Mucosa of descending colon (tissue), 3 donors: ENCODE measurements at regions not wholly inside any gene's neighbourhood (a gene's known extent, or its start where the extent isn't known, plus 50 kb on each side); places are given as distances from the start of the nearest gene placed in this dataset.

ENCODE experiments used
- ATAC-seq: fragments of 200-7000 bp; cut with Tn5 transposase; one replicate; pipeline ENCODE4 v1.9.1; 2020; ENCODE audit warnings: mild to moderate bottlenecking, moderate library complexity
- DNase-seq, 3 donors: peaks; one replicate each; pipeline ENCODE4 v3.0.0-alpha.2; 2020
- H3K36me3 ChIP-seq: fragments of 200-600 bp; one replicate; pipeline ENCODE4 v1.8.0; 2021; ENCODE audit warnings: low read depth, mild to moderate bottlenecking
- H3K4me1 ChIP-seq: fragments of 200-600 bp; one replicate; pipeline ENCODE4 v1.8.0; 2021; ENCODE audit warnings: low read depth, mild to moderate bottlenecking
- H3K4me3 ChIP-seq: fragments of 200-600 bp; one replicate; pipeline ENCODE4 v1.8.0; 2021; ENCODE audit warnings: mild to moderate bottlenecking
- H3K9me3 ChIP-seq: fragments of 200-600 bp; one replicate; pipeline ENCODE4 v1.8.0; 2021; ENCODE audit warnings: mild to moderate bottlenecking
- intact Hi-C, 2 donors: fragments of 100-400 bp; cut with DNase I in 1 of 2; cut with micrococcal nuclease in 1 of 2; formaldehyde crosslinking; loops; one replicate each; pipeline versions ENCODE4 v1.11.0 to v1.11.1; 2022; cut with DNase I, micrococcal nuclease
- TF ChIP-seq, protein P1 (sequence below): fragments of 200-600 bp; IDR thresholded peaks from one replicate; pipeline ENCODE4 v1.8.0; 2022; ENCODE audit warnings: antibody characterized with exemption, mild to moderate bottlenecking
- donor health status: DM: no; HTN: no; CAD: no; lungs with moderate emphysema.
- donor health status: DM: no; HTN: no; CAD: no.
- donor health status: DM: no; HTN: yes; CAD: no.

DNA sequence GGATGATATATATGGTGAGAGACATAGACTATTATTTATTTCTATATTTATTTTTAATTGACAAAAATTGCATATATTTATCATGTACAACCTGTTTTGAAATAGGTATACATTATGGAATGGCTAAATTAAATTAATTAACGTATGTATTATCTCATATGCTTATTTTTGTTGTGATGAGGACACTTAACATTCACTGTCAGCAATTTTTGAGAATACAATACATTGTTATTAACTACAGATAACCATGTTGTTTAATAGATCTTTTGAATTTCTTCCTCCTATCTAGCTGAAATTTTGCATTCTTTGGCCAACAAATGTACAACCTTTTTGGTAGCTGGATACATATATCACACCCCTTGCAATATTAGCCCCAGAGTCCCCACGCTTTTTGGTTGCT lies 110.7 kb upstream of the CITED2 start:
- Histone ChIP-seq H3K36me3 (no peaks in the 10 kb centered on the region), H3K4me3 (no peak overlapping the region), H3K9me3 (no peaks in the 10 kb centered on the region), H3K4me1 (no peaks in the 10 kb centered on the region)
- ATAC-seq (no peak), DNase-seq (no peak)
- intact Hi-C loops: no loop called here
- TF ChIP-seq, protein P1, sequence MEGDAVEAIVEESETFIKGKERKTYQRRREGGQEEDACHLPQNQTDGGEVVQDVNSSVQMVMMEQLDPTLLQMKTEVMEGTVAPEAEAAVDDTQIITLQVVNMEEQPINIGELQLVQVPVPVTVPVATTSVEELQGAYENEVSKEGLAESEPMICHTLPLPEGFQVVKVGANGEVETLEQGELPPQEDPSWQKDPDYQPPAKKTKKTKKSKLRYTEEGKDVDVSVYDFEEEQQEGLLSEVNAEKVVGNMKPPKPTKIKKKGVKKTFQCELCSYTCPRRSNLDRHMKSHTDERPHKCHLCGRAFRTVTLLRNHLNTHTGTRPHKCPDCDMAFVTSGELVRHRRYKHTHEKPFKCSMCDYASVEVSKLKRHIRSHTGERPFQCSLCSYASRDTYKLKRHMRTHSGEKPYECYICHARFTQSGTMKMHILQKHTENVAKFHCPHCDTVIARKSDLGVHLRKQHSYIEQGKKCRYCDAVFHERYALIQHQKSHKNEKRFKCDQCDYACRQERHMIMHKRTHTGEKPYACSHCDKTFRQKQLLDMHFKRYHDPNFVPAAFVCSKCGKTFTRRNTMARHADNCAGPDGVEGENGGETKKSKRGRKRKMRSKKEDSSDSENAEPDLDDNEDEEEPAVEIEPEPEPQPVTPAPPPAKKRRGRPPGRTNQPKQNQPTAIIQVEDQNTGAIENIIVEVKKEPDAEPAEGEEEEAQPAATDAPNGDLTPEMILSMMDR: no peak

DNA sequence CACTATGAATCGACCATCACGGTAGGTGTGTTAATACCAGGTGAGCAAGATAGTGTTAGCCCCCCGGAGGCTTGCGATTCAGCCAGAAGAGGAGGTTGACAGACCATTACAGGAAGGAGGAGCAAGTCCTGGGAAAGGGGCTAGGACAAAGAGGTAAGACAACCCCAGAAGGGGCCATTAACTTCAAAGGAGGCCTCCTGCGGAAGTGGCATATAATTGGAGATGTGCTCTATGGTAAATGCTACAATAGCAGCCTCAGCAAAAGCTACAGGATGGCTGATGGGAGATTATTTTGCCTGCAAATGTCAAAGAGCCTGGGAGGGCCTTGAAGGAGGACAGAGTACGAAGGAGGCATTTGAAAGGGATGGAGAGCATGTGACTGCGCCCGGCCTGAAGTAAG lies 108.6 kb upstream of the CITED2 start:
- intact Hi-C loops: no loop called here
- no peak for ATAC-seq
- TF ChIP-seq, protein P1: no peak
- DNase-seq: no peak
- no peaks in the 10 kb centered on the region for H3K4me1 ChIP-seq
- H3K4me3 ChIP-seq: no peak overlapping the region
- no peaks in the 10 kb centered on the region for H3K9me3 ChIP-seq
- H3K36me3 ChIP-seq: no peaks in the 10 kb centered on the region

DNA sequence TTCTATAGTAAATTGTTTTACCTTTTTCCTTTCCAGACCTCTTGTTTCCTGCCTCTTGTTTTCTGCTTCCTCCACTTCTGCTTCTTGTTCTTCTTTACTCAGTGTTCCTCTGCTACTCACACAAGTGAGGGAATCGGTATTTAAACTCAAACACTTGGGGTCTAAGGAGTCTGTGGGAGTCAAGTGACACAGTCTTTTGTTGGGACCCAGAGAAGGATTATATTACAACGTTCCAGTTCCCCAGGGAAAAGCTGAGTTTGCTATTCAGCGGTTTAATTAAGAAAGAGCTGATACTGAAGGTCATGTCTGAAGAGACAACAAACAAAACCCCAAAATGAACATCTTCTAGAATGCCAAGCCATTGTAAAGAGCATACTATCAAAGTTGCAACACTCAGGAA lies 107.8 kb upstream of the CITED2 start:
- intact Hi-C loops: no loop called here
- TF ChIP-seq, protein P1: no peak
- DNase-seq: no peak
- no peaks in the 10 kb centered on the region for H3K9me3 ChIP-seq
- H3K4me3 ChIP-seq: no peak overlapping the region
- no peak for ATAC-seq
- no peaks in the 10 kb centered on the region for H3K4me1 ChIP-seq
- H3K36me3 ChIP-seq: no peaks in the 10 kb centered on the region

DNA sequence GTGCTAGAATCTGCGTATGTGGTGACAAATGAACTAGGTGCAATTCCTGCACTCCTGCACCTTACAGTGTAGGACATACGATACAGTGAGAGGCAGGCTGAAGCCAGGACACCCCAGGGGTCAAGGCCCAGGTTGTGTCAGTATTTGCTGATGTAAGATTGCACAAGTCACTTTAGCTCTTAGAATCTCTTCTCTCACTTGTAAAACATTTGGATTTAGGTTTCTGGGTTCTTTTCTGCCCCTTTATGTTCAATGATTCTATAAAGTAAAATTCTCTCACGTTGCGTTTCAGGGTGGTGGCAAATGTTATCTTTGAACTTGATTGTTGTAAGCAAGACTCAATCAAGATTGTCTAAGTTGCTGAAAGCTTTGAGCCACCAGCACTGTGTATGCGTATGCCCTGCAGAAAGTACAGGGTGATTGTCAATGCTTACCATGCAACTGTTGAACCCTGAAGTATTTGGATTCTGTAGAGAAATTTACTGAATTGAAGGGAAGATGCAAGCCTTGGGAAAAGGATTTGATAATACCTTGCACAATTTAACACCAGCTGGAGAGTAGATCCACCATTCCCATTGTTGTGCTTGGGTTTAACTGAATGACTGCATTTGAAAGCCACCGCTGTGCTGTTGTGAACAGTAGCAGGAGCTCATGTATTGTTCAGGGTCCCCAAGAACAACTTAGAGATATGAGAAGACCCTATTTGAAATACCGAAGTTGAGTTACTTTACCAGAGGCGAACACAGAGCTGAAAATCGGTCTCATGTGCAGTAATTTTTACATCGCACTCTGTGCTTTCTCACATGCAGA lies 106.1 kb upstream of the CITED2 start:
- intact Hi-C loops: no loop called here
- no peak for ATAC-seq

DNA sequence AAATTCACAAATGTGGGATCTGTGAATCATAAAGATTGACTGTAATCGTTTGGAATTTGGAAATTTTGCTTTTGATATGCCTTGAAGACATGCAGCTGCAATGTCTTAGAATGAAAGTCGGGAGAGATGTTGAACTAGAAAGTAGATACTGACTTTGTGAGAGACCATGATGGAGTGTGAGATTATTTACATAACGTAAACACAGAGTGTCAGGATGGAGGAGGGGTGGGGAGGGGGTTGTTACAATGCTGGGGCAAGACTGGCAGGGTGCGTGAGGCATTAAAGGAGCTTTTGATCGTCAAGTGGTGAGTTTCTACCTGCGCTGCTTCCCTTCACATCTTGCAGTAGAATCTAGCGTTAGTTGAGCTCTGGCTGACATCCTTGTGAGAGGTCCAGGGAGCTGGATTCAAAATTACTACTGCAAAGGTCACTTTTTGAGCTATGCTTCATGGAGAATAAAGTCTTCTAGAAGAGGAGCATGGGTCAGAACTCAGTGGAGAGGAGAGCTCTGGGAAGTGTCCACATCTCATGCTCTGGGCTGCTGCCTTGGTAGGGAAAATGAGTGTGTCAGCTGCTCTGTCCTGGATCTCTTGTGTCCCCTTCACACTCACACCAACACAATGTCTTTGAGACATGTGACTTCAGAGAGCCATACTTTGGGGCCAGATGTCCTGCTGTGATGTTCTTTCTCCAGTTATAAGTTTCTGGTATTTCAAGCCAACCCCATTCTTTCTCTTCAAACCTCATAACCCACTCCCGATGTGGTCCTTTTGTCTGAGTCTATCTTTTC lies 105.2 kb upstream of the CITED2 start:
- Histone ChIP-seq H3K4me3 (no peak overlapping the region), H3K4me1 (no peaks in the 10 kb centered on the region), H3K36me3 (no peaks in the 10 kb centered on the region), H3K9me3 (no peaks in the 10 kb centered on the region)
- TF ChIP-seq, protein P1: no peak
- DNase-seq (no peak), ATAC-seq (no peak)
- intact Hi-C loops: no loop called here

More for the DNA sequence above, 106.1 kb upstream of the CITED2 start:
- H3K4me1 ChIP-seq: no peaks in the 10 kb centered on the region
- DNase-seq: no peak
- no peak overlapping the region for H3K4me3 ChIP-seq
- TF ChIP-seq, protein P1: no peak
- no peaks in the 10 kb centered on the region for H3K9me3 ChIP-seq
- H3K36me3 ChIP-seq: no peaks in the 10 kb centered on the region
